Nucleus accumbens (tissue), 56 donors: ENCODE measurements at regions not wholly inside any gene's neighbourhood (a gene's known extent, or its start where the extent isn't known, plus 50 kb on each side); places are given as distances from the start of the nearest gene placed in this dataset.

Source experiments
- DNase-seq, 56 donors: peaks; one replicate each; lab custom pipeline; 2025; lab: John Stamatoyannopoulos, UW

DNA sequence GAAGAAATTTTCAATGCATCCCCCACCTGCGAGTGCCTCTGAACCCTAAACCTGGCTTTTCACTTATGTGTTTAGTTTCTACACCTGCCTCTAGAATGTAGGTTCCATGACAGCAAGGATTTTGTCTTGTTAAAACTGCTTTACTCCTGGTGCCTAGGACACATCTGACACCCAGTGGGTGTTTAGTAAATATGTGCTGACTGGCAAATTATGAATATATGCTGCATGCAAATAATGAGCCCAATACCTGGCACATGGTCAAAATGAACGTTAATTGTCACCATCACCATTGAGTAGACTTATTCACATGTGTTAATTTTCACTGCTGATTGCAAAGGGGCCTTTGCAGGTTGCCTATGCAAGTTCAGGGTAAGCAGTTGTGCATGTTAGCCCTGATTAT is 249.9 kb upstream of the WWC1 start:
- no peak for DNase-seq

DNA sequence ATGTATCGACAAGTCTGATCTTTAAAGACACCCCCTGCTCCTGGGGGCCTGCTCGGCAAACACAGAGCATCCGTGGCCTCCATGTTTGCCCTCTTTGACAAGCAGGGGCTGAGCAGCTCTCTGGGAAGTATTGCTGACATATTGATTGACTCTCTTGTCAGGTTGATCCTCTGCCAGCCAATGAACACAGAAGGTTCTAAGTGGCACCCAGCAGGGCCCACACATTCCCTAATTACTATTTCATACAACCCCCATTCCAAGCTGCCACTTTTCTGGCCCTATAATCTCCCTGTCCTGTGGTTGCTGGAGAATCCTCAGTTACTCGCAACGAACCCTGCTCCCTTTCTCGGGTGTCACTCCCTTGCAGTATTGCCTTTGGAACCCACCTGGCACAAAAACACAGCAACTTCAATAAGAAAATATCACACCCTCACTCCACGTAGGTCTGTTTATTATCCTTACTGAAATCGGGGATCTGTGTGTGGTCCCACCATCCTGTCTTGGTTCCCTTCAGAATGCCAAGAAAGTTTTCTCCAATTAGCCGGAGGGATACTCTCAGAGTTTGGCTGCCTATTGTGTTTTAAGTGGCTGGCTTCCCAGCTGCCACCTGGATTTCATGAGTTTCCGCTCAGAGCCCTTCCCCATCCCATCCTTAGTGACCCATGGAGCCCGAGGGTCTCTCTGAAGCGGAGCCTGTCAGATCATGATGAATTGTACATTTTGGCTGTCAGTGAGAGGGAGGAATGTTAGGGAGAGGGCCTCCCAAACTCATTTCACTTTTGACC is 249.0 kb upstream of the WWC1 start:
- no peak for DNase-seq

DNA sequence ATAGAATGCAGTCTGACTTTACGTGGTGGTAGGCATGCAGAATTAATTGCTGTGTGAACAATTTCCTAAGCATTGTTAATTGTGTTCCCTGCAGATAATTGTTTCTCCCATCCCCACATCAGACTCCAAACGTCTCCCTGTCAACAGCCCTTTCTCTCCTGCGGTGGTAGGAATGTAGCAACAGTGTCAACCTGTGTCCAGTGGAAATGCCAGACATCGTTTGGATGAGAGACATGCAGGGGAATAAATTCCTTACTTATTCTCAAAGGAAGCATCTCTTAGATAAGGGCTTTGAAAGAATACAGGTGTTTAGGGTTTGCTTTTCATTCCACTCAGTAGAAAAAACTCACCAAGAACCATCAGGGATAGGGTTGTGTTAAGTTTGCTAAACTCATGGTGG is 245.3 kb upstream of the WWC1 start:
- no peak for DNase-seq

DNA sequence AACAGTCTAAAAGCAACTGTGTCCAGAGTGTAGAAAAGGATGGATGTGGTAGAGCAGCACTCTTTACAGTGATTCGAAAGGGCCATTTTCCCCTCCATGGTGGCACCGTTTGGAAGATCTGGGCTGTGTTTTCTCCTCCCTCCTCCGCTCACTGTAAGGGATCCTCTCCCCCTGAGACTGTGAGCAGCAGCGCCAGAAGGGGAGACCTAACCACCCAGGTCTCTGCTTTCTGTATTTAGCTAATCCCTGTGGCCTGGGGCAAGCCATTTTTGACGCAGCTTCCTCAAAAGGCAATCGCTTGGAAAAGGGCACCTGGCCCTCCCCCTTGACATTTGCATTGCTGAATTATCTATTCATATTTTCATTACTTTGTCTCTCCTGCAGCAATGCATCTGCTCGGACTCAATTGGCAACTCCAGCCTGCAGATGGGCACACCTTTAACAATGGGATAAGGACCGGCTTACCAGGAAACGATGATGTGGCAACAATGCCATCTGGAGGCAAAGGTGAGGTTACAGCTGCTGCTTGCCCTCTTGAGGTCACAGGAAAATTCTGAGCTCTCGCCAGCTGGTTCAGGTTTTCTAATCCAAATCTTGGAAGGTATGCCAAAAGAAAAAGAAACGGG is 244.3 kb upstream of the WWC1 start:
- DNase-seq, result peak in 35 of 56 donors; percentile 2 to 56 (median 27)

DNA sequence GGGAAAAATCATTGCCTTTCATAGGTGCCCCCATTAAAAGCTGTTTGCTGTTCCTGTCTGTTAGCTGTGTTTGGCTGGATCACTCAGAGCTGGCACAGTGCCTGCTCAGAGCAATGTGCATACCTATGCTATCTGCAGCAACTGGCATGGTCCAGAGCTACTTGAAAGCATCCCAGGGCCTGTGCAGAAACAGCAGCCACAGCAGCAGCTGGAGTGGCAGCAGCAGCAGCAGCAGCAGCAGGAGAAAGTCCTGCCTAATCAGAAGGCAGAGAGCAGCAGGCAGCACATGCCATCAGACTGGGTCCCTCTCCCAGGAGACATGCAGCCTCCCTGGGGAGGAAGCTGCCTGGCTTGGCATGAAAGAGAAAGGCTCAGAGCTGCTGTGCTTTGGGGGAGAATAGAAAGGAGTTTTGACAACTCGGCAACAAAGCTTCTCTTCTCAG is 243.8 kb upstream of the WWC1 start:
- peak in 15 of 56 donors; percentile 9 to 55 (median 28) for DNase-seq

DNA sequence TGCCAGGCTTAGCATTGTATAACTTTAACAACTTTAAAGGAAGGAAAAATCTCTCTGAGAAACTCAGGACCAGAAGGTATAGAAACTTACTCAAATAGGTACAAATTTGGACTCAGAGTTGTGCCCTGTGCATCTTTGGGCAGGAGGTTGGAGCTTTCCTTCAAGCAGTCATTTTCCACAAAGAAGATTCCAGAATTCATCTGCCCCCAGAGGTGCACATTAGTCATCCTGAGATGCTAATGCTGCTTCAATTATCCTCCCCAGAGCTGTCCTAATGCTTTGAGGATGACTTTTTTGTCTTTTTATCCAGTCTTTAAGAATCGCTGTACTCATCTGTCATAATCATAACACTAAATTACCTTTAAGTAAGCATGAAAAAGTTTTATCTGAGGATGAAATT is 243.0 kb upstream of the WWC1 start:
- peak in 9 of 56 donors; percentile 2 to 14 (median 7) for DNase-seq

DNA sequence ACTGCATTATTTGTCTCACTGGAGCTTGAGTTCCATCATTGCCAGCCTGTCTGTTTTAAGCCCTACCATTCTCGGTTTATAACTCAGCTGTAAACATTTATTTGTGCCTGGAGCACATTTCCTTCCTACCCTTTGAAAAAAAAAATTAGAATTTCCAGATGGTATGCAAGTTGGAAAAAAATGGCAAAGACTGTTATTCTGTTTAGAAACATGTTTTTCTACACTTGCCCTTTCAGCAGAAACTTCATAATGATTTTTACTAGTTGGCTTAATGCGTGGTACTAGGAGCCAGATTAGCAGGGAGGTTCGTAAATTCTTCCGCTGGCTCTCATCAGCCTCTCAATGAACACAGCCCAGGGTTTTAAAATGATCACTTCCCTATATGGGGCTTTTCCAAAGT is 238.8 kb upstream of the WWC1 start:
- DNase-seq, result no peak

DNA sequence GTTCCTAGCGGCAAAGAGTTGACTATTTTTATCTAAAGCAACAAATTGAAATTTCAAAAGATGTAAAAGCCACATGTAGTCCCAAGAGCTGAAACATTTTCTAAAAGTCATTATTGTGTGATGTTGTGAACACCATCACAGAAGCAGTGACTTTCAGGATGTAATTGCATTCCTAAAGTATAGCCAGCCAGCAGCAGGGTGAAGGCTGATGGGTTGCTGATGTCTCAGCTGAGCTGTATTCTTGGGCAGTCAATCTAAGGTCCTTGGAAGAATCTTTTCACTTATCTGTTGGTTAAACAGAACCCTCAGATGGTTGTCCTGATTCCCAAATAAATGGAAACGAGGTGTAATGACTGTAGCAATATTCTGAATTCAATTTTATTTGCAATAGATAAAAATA is 237.4 kb upstream of the WWC1 start:
- no peak for DNase-seq

DNA sequence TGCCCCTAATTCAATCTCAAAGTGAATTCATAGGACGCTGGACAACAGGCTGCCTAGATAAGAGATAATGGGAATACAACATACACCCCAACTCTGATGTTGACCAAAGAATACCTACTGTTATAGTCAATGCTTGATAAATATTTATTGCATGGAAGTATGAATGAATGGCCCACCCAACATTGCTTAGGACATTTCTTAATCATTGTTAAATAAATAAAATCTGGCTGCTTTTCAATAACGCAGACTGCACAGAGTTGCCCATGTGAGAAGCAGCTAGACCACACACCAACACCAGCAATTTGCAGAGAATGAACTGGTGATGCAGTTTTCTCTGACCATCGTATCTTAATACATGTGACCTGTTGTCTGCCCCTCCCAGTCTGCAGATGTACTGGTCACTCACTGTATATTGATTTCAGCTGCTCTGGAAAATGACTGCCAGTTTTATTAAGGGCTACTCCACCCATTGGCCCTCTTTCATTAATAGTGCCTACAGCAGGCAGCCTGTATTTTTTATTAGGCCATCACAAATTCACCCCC is 236.2 kb upstream of the WWC1 start:
- no peak for DNase-seq

DNA sequence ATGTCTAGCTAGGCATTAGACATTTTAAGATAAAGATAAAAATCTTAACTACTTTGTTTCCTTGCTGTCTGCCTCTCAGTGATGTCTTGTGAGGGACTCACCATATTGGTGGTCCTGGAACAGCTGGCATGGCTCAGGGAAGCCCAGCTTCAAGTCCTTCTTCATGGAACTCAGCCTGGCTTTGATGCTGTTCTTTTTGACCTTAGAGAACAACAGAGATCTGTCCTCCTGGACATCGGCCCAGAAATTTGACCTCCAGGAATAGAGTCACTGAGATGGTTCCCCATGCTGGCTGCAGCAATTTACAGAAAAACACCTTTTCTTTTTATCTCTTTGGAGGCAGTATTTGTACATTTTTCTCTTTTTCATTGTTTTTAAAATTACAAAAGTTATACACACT is 235.5 kb upstream of the WWC1 start:
- DNase-seq, result no peak

DNA sequence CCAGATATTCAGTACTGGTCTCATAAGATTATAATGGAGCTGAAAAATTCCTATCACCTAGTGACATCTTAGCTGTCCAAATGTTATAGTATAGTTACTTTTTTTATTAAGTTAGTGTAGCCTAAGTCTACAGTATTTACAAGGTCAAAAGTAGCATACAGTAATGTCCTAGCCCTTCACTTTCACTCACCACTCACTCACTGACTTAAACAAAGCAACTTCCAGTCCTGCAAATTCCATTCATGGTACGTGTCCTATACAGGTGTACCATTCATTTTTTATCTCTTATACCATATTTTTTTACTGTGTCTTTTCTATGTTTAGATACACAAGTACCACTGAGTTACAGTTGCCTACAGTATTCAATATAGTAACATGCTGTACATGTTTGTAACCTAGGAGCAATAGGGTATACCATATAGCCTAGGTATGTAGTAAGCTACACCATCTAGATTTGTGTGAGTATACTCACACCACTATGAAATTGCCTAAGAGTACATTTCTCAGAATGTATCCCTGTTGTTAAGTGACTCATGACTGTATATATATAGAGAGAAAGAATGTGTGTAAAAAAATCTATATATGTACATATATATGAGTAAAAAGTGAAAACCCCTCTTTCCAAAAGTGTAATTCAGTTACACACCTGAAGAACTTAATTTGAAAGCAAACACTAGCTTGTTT is 234.8 kb upstream of the WWC1 start:
- no peak for DNase-seq

DNA sequence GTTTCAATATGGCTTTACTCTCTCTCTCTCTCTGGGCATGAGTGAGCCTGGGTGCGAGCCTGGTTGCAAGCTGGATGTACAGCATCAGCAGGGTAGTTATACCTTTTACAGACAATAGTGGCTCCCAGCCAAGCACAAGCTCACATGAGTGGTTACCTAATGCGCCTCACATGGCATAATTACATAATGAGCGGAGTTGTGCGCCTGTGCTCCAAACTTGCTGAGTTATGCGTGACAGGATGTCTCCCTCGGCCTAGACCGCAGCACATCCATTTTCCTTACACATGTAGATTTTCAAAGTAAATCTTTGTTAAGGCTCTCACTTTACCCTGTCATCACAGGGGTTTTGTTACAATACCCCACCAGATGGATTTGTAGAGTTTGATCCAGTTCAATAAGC is 233.5 kb upstream of the WWC1 start:
- DNase-seq, result no peak

DNA sequence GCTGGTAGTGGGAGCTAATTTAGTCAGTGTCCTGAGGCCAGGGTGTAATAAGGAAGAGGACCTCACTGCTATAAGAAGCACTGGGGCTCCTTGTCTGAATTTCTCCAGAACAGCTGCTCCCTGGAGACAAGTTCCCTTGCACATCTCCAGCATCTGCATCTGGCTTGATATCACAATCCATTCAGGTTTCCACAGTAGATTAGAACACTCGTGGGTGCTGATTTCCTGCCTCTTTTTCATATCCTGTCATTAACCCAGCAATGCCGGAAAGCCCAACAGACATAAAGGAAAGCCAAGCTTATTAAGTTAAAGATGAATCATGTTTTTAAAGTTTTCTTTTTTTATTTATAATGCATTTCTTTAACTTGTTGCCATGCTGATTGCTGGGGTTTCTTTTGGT is 232.3 kb upstream of the WWC1 start:
- no peak for DNase-seq

DNA sequence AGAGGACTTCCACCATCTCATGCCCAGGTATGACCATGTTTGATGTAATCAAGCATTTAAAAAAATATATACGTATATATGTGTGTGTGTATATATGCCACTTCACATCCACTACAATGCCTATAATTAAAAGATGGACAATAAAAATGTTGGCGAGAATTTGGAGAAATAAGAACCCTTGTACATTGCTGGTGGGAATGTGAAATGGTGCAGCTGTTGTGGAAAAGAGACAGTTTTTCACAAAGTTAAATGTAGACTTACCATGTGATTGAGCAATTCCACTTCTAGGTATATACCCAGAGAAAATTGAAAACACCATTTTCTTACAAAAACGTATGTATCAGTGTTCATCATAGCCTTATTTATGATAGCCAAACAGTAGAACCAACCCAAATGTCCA is 229.2 kb upstream of the WWC1 start:
- DNase-seq, result no peak

DNA sequence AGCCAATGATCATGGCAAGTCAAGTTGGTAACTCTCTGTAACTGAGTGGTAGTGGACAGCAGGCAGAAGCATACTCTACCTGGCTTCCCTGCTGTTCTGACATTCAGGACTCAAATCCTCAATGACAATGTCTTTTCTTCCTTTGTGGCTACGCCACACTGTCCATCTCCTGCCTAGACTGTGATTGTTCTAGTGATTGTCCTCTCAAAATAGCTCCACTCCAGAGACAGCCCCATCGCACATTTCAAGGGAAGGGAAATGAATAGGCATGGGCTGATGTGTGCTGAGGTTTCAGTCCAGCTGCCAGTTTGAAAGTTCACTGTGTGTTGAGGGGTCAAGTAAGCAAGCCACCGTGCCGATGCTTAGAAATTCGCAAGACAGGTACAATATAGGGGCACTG is 227.0 kb upstream of the WWC1 start:
- no peak for DNase-seq

DNA sequence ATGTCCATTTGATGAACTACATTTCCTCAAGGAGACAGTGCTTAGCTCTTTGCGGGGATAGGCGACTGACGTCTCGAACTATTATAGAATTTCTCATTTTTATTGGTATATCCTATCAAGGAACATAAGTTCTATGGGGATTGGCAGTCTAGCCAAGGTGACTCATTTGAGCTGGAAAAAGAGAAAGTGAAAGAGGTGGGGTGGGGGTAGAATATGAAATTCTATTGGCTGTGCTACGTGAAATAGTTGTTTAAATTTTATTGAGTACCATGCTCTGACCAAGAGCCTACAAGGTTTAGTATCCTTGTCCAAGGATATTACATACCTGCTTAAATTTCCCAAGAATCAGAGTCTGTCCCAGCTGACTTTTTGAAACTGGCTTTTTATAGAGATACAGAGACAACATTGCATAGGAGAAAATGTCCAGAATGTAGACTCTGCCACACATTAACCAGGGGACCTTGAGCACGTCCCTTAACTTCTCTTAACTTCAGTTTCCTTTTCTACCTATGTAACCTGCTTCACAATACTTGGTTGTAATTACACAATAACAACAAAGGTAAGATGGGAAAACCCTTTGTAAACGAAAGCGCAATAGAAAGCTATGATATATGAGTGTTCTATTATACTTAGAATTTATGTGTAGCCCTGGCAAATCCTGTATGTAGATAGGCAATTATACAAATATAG is 226.4 kb upstream of the WWC1 start:
- no peak for DNase-seq

DNA sequence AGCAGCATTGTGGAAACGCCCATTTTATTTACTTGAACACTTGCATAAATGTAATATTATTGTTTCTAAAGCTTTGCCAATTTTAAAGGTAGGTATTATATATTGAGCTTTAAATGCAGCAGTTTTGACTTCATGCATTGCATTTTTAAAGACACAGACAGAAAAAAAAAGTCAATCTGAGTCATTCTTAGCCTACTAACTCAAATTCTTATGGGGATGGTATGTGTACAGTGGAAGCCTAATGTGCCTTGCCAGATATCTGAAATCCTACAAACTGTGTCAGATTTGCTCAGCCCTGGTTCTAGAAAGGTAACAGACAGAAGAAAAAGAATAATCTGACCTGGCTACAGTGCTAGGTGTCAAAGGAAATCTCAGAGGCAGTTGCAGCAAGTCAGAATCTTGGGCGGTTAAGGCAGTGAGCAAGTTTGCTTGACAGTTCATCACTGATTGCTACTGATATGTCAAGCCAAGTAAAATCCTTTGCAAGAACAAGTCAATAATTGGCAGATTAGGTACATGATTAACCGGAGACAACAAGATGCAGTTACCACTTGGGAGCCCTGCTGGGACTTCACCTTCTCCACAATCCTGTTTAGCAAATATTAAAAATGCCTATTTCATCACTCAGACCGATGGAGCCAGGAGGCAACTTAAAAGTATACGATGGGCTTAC is 224.8 kb upstream of the WWC1 start:
- DNase-seq, result no peak

DNA sequence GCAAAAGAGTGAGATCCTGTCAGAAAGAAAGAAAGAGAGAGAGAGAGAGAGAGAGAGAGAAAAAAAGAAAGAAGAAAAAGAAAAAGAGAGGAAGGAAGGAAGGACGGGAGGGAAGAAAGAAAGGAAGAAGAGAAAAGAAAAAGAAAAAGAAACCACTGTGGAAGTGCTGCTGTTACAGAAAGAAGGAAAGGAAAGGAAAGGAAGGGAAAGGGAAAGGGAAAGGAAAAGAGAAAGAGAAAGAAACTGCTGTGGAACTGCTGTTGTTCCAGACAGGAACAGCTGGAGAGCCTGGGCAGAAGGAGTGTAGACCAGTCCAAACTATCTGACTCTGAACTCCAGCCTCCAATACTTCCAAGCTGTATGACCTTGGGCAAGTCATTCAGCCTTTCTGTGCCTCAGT is 220.7 kb upstream of the WWC1 start:
- no peak for DNase-seq

DNA sequence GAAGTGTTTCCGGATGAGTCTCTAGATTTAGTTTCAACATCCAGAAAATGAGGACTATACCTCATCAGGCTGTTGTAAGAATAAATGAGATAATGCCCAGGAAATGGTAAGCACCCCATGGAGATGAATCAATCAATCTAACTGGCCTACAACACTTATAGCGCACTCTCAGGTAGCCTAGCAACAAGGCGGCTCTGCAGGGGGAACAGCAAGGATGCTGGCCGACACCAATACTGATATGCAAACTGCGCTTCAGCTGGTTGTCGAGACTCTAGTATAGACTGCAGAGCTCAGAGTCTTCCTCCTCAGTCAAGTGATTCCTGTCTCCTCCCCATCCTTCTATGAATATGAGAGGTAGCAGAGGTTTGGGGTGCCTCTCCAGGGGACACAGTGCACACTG is 218.8 kb upstream of the WWC1 start:
- no peak for DNase-seq

DNA sequence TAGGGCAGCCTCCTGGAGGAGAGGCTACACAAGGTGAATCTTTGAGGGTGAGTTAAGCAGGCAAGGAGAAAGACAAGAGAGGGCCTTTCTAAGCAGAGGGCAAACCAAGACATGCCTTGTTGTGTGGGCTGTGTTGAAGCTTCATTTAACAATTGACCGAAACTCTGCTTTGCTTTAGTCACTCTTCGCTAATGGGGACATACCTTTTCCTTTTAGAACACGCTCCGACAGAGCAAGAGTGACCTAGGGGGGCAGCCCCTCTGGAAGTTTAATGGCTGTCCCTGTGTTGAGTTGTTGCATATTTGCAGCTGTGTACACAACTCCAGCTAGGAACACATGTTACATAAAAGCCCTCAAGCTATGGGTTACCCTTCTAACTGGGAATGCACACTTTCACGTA is 218.1 kb upstream of the WWC1 start:
- DNase-seq, result no peak
